Lower leg skin (tissue), 4 donors: ENCODE measurements at regions not wholly inside any gene's neighbourhood (a gene's known extent, or its start where the extent isn't known, plus 50 kb on each side); places are given as distances from the start of the nearest gene placed in this dataset.

Experiments used
- DNase-seq, 2 donors: peaks; one replicate each; pipeline ENCODE4 v3.0.0-alpha.2; 2019; ENCODE audit warnings: low spot score in 2 of 2
- H3K4me3 ChIP-seq: fragments of 200-600 bp; sonication (generic); 2 replicates; pipeline ENCODE4 v1.5.1; 2017; ENCODE audit warnings: mild to moderate bottlenecking, low read depth; ENCODE audit not compliant: poor library complexity, severe bottlenecking
- CTCF ChIP-seq, 3 donors: fragments of 450-650 bp; IDR thresholded peaks; one replicate each; pipeline ENCODE4 v1.5.1; 2016; ENCODE audit warnings: antibody characterized with exemption in 3 of 3, mild to moderate bottlenecking in 3 of 3, moderate library complexity in 2 of 3
- POLR2A ChIP-seq, 2 donors: fragments of 450-650 bp; IDR thresholded peaks; one replicate each; pipeline ENCODE4 v1.6.1; 2016 to 2017; ENCODE audit warnings: antibody characterized with exemption in 2 of 2, mild to moderate bottlenecking in 1 of 2, moderate library complexity in 1 of 2
- WGBS, 2 donors: methylation state at CpG; one replicate each; pipeline ENCODE4 v1.1.5; 2018; 5-methylcytosine and 5-hydroxymethylcytosine counted together
- intact Hi-C: fragments of 100-400 bp; cut with DNase I; formaldehyde crosslinking; loops from one replicate; pipeline ENCODE4 v1.15.0; 2023; ENCODE audit warnings: low total_unique reads

- H3K4me3 ChIP-seq, result no peak overlapping the region
- no peak for TF ChIP-seq POLR2A (IDR thresholded peaks at IDR 0.05)
- intact Hi-C loops, result no loop called here
- WGBS, 2 donors, result 80 to 81% methylated on average over 6 of the region's 6 CpGs
- DNase-seq, result no peak
These were observed 57.7 kb downstream of the LRRC30 start for GRCh38 chr18:7288544-7288943.

- no peak overlapping the region for H3K4me3 ChIP-seq
- intact Hi-C loops, result no loop called here
- WGBS, 2 donors, result 77 to 85% methylated on average over 3 of the region's 3 CpGs
These were observed 59.2 kb downstream of the LRRC30 start for GRCh38 chr18:7290077-7290476.

GRCh38 chr18:7291046-7291445 lies 60.2 kb downstream of the LRRC30 start:
- intact Hi-C loops, result no loop called here

More at GRCh38 chr18:7290077-7290476, 59.2 kb downstream of the LRRC30 start:
- DNase-seq, result no peak
- no peak for TF ChIP-seq CTCF (IDR thresholded peaks at IDR 0.05)
- no peak for TF ChIP-seq POLR2A (IDR thresholded peaks at IDR 0.05)

GRCh38 chr18:7298149-7298548 lies 67.3 kb downstream of the LRRC30 start:
- TF ChIP-seq POLR2A (IDR thresholded peaks at IDR 0.05), result no peak
- TF ChIP-seq CTCF (IDR thresholded peaks at IDR 0.05), result no peak
- H3K4me3 ChIP-seq, result no peak overlapping the region
- DNase-seq, result no peak
- intact Hi-C loops, result no loop called here

More at GRCh38 chr18:7291046-7291445, 60.2 kb downstream of the LRRC30 start:
- WGBS, 2 donors, result 52 to 59% methylated on average over 3 of the region's 3 CpGs
- TF ChIP-seq CTCF (IDR thresholded peaks at IDR 0.05), result no peak
- TF ChIP-seq POLR2A (IDR thresholded peaks at IDR 0.05), result no peak
- H3K4me3 ChIP-seq, result no peak overlapping the region
- no peak for DNase-seq

- no peak for DNase-seq
- intact Hi-C loops, result no loop called here
- TF ChIP-seq POLR2A (IDR thresholded peaks at IDR 0.05), result no peak
- TF ChIP-seq CTCF (IDR thresholded peaks at IDR 0.05), result no peak
- no peak overlapping the region for H3K4me3 ChIP-seq
- 75 to 86% methylated on average over 1 of the region's 1 CpG for WGBS, 2 donors
These were observed 70.2 kb downstream of the LRRC30 start for GRCh38 chr18:7301094-7301493.

GRCh38 chr18:7303316-7304060 lies 72.6 kb downstream of the LRRC30 start:
- TF ChIP-seq POLR2A (IDR thresholded peaks at IDR 0.05), result no peak
- no peak for TF ChIP-seq CTCF (IDR thresholded peaks at IDR 0.05)
- no peak for DNase-seq
- intact Hi-C loops, result no loop called here
- no peak overlapping the region for H3K4me3 ChIP-seq
- 67 to 74% methylated on average over 4 of the region's 4 CpGs for WGBS, 2 donors
